H9 (cell line): ENCODE measurements at regions not wholly inside any gene's neighbourhood (a gene's known extent, or its start where the extent isn't known, plus 50 kb on each side); places are given as distances from the start of the nearest gene placed in this dataset.

Experiments used
- DNase-seq: peaks from one replicate; pipeline ENCODE4 v3.0.0-alpha.2; 2017
- H2AFZ ChIP-seq: one replicate; pipeline ENCODE4 v1.6.1; 2013; ENCODE audit warnings: mild to moderate bottlenecking, low read length, control low read depth, moderate library complexity
- H2AK5ac ChIP-seq: 2 replicates; pipeline ENCODE4 v1.6.1; 2013; ENCODE audit warnings: low read length, control low read depth, mixed read lengths; ENCODE audit not compliant: insufficient read length
- H2BK120ac ChIP-seq: one replicate; pipeline ENCODE4 v1.6.1; 2013; ENCODE audit warnings: low read depth, mild to moderate bottlenecking, low read length, control low read depth, inconsistent platforms; ENCODE audit not compliant: poor library complexity, severe bottlenecking
- H2BK12ac ChIP-seq: 2 replicates; pipeline ENCODE4 v1.6.1; 2013; ENCODE audit warnings: low read length, control low read depth, mixed read lengths, low read depth; ENCODE audit not compliant: insufficient read length
- H2BK15ac ChIP-seq: 2 replicates; pipeline ENCODE4 v1.6.1; 2013; ENCODE audit warnings: low read depth, low read length, control low read depth
- H2BK20ac ChIP-seq: one replicate; pipeline ENCODE4 v1.6.1; 2013; ENCODE audit warnings: low read depth, mild to moderate bottlenecking, low read length, control low read depth, inconsistent platforms; ENCODE audit not compliant: poor library complexity, severe bottlenecking
- H2BK5ac ChIP-seq: 2 replicates; pipeline ENCODE4 v1.6.1; 2013; ENCODE audit warnings: low read length, control low read depth, mixed read lengths; ENCODE audit not compliant: insufficient read length
- H3K14ac ChIP-seq: 2 replicates; pipeline ENCODE4 v1.6.1; 2013; ENCODE audit warnings: low read length, control low read depth; ENCODE audit not compliant: insufficient read depth
- H3K18ac ChIP-seq: 2 replicates; pipeline ENCODE4 v1.6.1; 2013; ENCODE audit warnings: low read depth, mild to moderate bottlenecking, mixed read lengths, low read length, control low read depth; ENCODE audit not compliant: insufficient read length
- H3K23ac ChIP-seq: 2 replicates; pipeline ENCODE4 v1.6.1; 2013; ENCODE audit warnings: low read length, control low read depth, mixed read lengths, low read depth; ENCODE audit not compliant: insufficient read length
- H3K23me2 ChIP-seq: 2 replicates; pipeline ENCODE4 v1.6.1; 2013; ENCODE audit warnings: low read depth, mild to moderate bottlenecking, mixed read lengths, low read length, control low read depth; ENCODE audit not compliant: insufficient read length, poor library complexity, severe bottlenecking
- H3K27ac ChIP-seq: 2 replicates; pipeline ENCODE4 v1.5.1; 2013; ENCODE audit warnings: low read length, control low read depth, mixed read lengths, low read depth; ENCODE audit not compliant: insufficient read length
- H3K27me3 ChIP-seq: 2 replicates; pipeline ENCODE4 v1.6.1; 2013; ENCODE audit warnings: low read length, control low read depth, inconsistent platforms; ENCODE audit not compliant: insufficient read depth
- H3K4ac ChIP-seq: 2 replicates; pipeline ENCODE4 v1.6.1; 2013; ENCODE audit warnings: low read depth, mild to moderate bottlenecking, control low read depth, inconsistent platforms, low read length, moderate library complexity
- H3K4me1 ChIP-seq: 2 replicates; pipeline ENCODE4 v1.6.1; 2013; ENCODE audit warnings: low read length, control low read depth, inconsistent platforms; ENCODE audit not compliant: insufficient read depth
- H3K4me2 ChIP-seq: 2 replicates; pipeline ENCODE4 v1.6.1; 2013; ENCODE audit warnings: low read length, control low read depth, mixed read lengths; ENCODE audit not compliant: insufficient read length, insufficient read depth
- H3K56ac ChIP-seq: 2 replicates; pipeline ENCODE4 v1.6.1; 2013; ENCODE audit warnings: low read depth, mild to moderate bottlenecking, mixed read lengths, low read length, control low read depth; ENCODE audit not compliant: insufficient read length
- H3K79me1 ChIP-seq: 2 replicates; pipeline ENCODE4 v1.6.1; 2013; ENCODE audit warnings: low read depth, mild to moderate bottlenecking, moderate library complexity, low read length, control low read depth, inconsistent platforms; ENCODE audit not compliant: insufficient read depth, poor library complexity, severe bottlenecking
- H3K79me2 ChIP-seq: 2 replicates; pipeline ENCODE4 v1.6.1; 2013; ENCODE audit warnings: low read length, control low read depth, inconsistent platforms; ENCODE audit not compliant: insufficient read depth
- H3K9ac ChIP-seq: 2 replicates; pipeline ENCODE4 v1.6.1; 2013; ENCODE audit warnings: low read length, control low read depth, mixed read lengths; ENCODE audit not compliant: insufficient read length; ENCODE audit errors: extremely low read depth
- H3K9me3 ChIP-seq: one replicate; pipeline ENCODE4 v1.6.1; 2013; ENCODE audit warnings: low read depth, low read length, inconsistent platforms; ENCODE audit not compliant: control insufficient read depth
- H3T11ph ChIP-seq: one replicate; pipeline ENCODE4 v1.6.1; 2013; ENCODE audit warnings: mild to moderate bottlenecking, low read length, control low read depth, inconsistent platforms
- H4K20me1 ChIP-seq: one replicate; pipeline ENCODE4 v1.6.1; 2013; ENCODE audit not compliant: control insufficient read depth, insufficient read length, insufficient read depth
- H4K5ac ChIP-seq: 2 replicates; pipeline ENCODE4 v1.6.1; 2013; ENCODE audit warnings: low read depth, mild to moderate bottlenecking, mixed read lengths, low read length, control low read depth; ENCODE audit not compliant: insufficient read length
- H4K8ac ChIP-seq: replicated peaks from 2 replicates; pipeline ENCODE4 v1.6.1; 2013; ENCODE audit warnings: low read length, control low read depth, mixed read lengths, low read depth; ENCODE audit not compliant: insufficient read length
- H4K91ac ChIP-seq: 2 replicates; pipeline ENCODE4 v1.6.1; 2013; ENCODE audit warnings: low read depth, mild to moderate bottlenecking, moderate library complexity, mixed read lengths, low read length, control low read depth; ENCODE audit not compliant: insufficient read length
- H3K27ac Mint-ChIP-seq, 3 experiments: 2 replicates in 2 of 3; 3 replicates in 1 of 3; pipeline ENCODE4 v1.8.0; 2020 to 2021; ENCODE audit warnings: mixed read lengths in 3 of 3, mild to moderate bottlenecking in 1 of 3, moderate library complexity in 1 of 3
- H3K27me3 Mint-ChIP-seq: 2 replicates; pipeline ENCODE4 v1.8.0; 2021; ENCODE audit warnings: low read depth, mild to moderate bottlenecking, moderate library complexity, mixed read lengths
- H3K36me3 Mint-ChIP-seq, 3 experiments: 2 replicates in 2 of 3; 3 replicates in 1 of 3; pipeline ENCODE4 v1.8.0; 2020 to 2021; ENCODE audit warnings: low read depth in 3 of 3, mixed read lengths in 3 of 3; ENCODE audit not compliant: insufficient read depth in 1 of 3
- H3K4me1 Mint-ChIP-seq, 2 experiments: 2 replicates each; pipeline ENCODE4 v1.8.0; 2020; ENCODE audit warnings: mixed read lengths in 2 of 2
- H3K4me3 Mint-ChIP-seq, 2 experiments: 2 replicates in 1 of 2; 3 replicates in 1 of 2; pipeline ENCODE4 v1.8.0; 2020 to 2021; ENCODE audit warnings: mild to moderate bottlenecking in 2 of 2, mixed read lengths in 2 of 2, moderate library complexity in 1 of 2
- H3K9me3 Mint-ChIP-seq, 2 experiments: 2 replicates in 1 of 2; 3 replicates in 1 of 2; pipeline ENCODE4 v1.8.0; 2020; ENCODE audit warnings: mild to moderate bottlenecking in 2 of 2, mixed read lengths in 2 of 2, moderate library complexity in 1 of 2
- WGBS: extraction: QIAGEN DNeasy Blood & Tissue Kit; methylation state at CpG from one replicate; pipeline ENCODE4 v1.1.7; 2013; ENCODE audit warnings: missing lambda C conversion rate, low lambda C conversion rate, mixed read lengths; ENCODE audit not compliant: insufficient read length; ENCODE audit errors: extremely low coverage; 5-methylcytosine and 5-hydroxymethylcytosine counted together
- TF ChIP-seq, protein P1 (sequence below): fragments of 200-600 bp; sonication (generic); conservative IDR thresholded peaks from 3 replicates; pipeline ENCODE4 v1.8.0; 2021; ENCODE audit warnings: antibody characterized with exemption, mild to moderate bottlenecking

DNA sequence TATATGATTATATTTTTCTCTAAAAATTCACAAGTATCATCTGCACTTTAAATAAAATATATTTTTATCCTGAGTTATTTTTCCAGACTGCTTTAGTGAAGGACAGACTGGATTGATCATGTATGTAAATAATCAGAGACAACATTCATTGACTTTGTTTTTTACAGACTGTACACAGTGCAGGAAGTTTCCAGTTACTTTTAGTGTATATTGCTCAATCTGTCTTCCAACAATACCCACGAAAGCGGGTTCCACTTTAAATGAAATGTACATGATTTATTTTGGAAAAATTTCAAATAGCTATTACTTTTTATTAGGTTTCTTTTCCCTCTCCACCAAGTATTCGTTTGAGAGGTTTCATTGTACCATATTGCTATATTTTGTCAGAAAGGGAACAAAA lies 497.0 kb downstream of the FSCB start:
- TF ChIP-seq, protein P1, sequence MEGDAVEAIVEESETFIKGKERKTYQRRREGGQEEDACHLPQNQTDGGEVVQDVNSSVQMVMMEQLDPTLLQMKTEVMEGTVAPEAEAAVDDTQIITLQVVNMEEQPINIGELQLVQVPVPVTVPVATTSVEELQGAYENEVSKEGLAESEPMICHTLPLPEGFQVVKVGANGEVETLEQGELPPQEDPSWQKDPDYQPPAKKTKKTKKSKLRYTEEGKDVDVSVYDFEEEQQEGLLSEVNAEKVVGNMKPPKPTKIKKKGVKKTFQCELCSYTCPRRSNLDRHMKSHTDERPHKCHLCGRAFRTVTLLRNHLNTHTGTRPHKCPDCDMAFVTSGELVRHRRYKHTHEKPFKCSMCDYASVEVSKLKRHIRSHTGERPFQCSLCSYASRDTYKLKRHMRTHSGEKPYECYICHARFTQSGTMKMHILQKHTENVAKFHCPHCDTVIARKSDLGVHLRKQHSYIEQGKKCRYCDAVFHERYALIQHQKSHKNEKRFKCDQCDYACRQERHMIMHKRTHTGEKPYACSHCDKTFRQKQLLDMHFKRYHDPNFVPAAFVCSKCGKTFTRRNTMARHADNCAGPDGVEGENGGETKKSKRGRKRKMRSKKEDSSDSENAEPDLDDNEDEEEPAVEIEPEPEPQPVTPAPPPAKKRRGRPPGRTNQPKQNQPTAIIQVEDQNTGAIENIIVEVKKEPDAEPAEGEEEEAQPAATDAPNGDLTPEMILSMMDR = no peak
- H3T11ph ChIP-seq = no peak overlapping the region

More for the DNA sequence above, 497.0 kb downstream of the FSCB start:
- Mint-ChIP-seq H3K4me3 (no peak overlapping the region), H3K36me3 (no peaks in the 10 kb centered on the region; a peak in 2 of 7 replicates), H3K27ac (no peak overlapping the region), H3K27me3 (no peaks in the 10 kb centered on the region), H3K4me1 (no peaks in the 10 kb centered on the region), H3K9me3 (peaks cover 3% of the 10 kb centered on the region in 2 experiments; a peak in 2 of 5 replicates)
- no peaks in the 10 kb centered on the region for H3K23me2 ChIP-seq
- no peak overlapping the region for H3K14ac ChIP-seq
- no peak overlapping the region for H3K23ac ChIP-seq
- H4K8ac ChIP-seq = no peak overlapping the region
- H2BK120ac ChIP-seq = no peak overlapping the region
- H3K4ac ChIP-seq = no peak overlapping the region
- H2AFZ ChIP-seq = no peak overlapping the region
- no peak overlapping the region for H3K4me2 ChIP-seq
- H3K4me1 ChIP-seq = no peaks in the 10 kb centered on the region
- H3K27me3 ChIP-seq = no peaks in the 10 kb centered on the region
- H3K9ac ChIP-seq = no peak overlapping the region
- no peak overlapping the region for H2BK5ac ChIP-seq
- no peak overlapping the region for H2BK20ac ChIP-seq
- H2BK12ac ChIP-seq = no peak overlapping the region
- H3K18ac ChIP-seq = no peak overlapping the region
- DNase-seq = no peak
- H3K9me3 ChIP-seq = no peaks in the 10 kb centered on the region
- WGBS = no CpG with 5 or more reads among the region's 3 CpGs
- no peak overlapping the region for H4K91ac ChIP-seq
- no peak overlapping the region for H3K27ac ChIP-seq
- no peak overlapping the region for H2AK5ac ChIP-seq
- H3K56ac ChIP-seq = no peak overlapping the region
- no peaks in the 10 kb centered on the region for H3K79me1 ChIP-seq
- no peaks in the 10 kb centered on the region for H3K79me2 ChIP-seq
- H2BK15ac ChIP-seq = no peak overlapping the region
- no peak overlapping the region for H4K5ac ChIP-seq
- no peaks in the 10 kb centered on the region for H4K20me1 ChIP-seq
